ENCODE measurements at regions not wholly inside any gene's neighbourhood (a gene's known extent, or its start where the extent isn't known, plus 50 kb on each side); places are given as distances from the start of the nearest gene placed in this dataset.

- TF ChIP-seq, protein P1, sequence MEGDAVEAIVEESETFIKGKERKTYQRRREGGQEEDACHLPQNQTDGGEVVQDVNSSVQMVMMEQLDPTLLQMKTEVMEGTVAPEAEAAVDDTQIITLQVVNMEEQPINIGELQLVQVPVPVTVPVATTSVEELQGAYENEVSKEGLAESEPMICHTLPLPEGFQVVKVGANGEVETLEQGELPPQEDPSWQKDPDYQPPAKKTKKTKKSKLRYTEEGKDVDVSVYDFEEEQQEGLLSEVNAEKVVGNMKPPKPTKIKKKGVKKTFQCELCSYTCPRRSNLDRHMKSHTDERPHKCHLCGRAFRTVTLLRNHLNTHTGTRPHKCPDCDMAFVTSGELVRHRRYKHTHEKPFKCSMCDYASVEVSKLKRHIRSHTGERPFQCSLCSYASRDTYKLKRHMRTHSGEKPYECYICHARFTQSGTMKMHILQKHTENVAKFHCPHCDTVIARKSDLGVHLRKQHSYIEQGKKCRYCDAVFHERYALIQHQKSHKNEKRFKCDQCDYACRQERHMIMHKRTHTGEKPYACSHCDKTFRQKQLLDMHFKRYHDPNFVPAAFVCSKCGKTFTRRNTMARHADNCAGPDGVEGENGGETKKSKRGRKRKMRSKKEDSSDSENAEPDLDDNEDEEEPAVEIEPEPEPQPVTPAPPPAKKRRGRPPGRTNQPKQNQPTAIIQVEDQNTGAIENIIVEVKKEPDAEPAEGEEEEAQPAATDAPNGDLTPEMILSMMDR (IDR thresholded peaks at IDR 0.05; ENCODE audit: low read depth, low read length), result no peak
- DNase-seq (ENCODE audit: extremely low read depth, low read depth), result no peak
These were observed 272.4 kb upstream of the ROPN1 start for GRCh38 chr3:124264346-124264745.

DNA sequence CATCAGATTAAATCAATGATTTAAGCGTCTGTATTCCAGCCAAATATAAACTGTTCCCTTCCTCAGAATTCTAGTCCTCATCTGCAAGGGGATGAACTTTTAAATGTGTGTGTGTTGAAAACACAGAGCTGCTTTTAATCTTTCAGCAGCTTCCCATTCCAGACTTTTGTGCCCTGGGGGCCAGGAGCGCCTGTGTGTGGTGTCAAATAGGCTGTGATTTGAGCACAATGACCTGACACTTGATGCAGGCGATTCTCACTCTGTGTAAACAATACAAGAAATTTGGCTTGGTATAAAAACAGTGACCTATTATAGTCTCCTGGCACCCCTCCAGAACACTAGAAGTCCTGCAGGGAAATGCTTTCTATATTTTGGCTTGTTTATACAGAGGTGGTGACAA is 274.6 kb upstream of the ROPN1 start:
- TF ChIP-seq, protein P1 (IDR thresholded peaks at IDR 0.05; ENCODE audit: low read depth, low read length), result no peak
- DNase-seq (ENCODE audit: extremely low read depth, low read depth), result peak; percentile 5

DNA sequence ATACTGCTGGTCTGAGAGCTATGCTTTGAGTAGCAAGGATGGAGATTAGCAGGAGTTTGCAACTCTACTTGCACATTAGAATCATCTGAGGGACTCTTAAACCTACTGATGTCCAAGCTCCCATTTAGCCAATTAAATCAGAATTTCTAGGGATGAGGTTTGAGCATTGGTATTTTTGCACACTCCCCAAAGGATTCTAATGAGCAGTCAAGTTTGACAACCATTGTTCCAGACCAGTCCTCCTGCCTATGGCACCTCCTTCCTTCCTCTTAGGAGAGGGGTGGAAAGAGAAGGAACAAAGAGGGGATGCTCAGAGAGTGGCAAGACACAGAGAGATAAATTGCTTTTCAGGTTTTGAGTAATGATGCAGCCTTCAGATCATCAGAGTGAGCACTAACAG is 275.5 kb upstream of the ROPN1 start:
- DNase-seq (ENCODE audit: extremely low read depth, low read depth), result no peak
- TF ChIP-seq, protein P1 (IDR thresholded peaks at IDR 0.05; ENCODE audit: low read depth, low read length), result no peak

- TF ChIP-seq, protein P1 (IDR thresholded peaks at IDR 0.05; ENCODE audit: low read depth, low read length), result no peak
- DNase-seq (ENCODE audit: extremely low read depth, low read depth), result no peak
These were observed 276.4 kb upstream of the ROPN1 start for GRCh38 chr3:124268355-124268754.

GRCh38 chr3:124269619-124270018 is 277.7 kb upstream of the ROPN1 start:
- TF ChIP-seq, protein P1 (IDR thresholded peaks at IDR 0.05; ENCODE audit: low read depth, low read length), result no peak
- DNase-seq (ENCODE audit: extremely low read depth, low read depth), result no peak

- TF ChIP-seq, protein P1 (IDR thresholded peaks at IDR 0.05; ENCODE audit: low read depth, low read length), result no peak
- DNase-seq (ENCODE audit: extremely low read depth, low read depth), result no peak
These were observed 280.8 kb upstream of the ROPN1 start for GRCh38 chr3:124272605-124273151.

DNA sequence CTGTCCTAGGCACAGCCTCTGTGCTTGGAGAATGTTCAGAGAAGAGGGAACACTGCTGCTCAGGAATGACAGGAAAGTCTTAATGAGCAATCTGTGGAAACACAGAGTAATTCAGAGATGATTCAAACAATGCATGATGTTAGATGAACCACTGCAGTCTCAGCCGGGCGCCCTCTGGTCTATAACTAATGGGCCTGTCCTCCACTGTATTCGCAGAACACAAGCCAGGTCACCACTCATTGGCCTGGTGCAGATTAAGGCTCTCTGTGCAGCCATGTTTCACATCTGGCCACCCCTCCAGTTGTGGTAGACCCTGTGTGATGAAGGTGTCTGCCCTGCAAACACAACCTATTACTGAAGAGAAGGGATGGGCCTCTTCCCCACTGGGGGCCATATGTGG is 281.7 kb upstream of the ROPN1 start:
- DNase-seq (ENCODE audit: extremely low read depth, low read depth), result no peak
- TF ChIP-seq, protein P1 (IDR thresholded peaks at IDR 0.05; ENCODE audit: low read depth, low read length), result no peak
